ENCODE measurements at regions not wholly inside any gene's neighbourhood (a gene's known extent, or its start where the extent isn't known, plus 50 kb on each side); places are given as distances from the start of the nearest gene placed in this dataset.
"Not testable (repeated sequence)": the region's sequence is repeated elsewhere in the genome, so short reads cannot be mapped to it uniquely, and the experiment has no call there.

DNA sequence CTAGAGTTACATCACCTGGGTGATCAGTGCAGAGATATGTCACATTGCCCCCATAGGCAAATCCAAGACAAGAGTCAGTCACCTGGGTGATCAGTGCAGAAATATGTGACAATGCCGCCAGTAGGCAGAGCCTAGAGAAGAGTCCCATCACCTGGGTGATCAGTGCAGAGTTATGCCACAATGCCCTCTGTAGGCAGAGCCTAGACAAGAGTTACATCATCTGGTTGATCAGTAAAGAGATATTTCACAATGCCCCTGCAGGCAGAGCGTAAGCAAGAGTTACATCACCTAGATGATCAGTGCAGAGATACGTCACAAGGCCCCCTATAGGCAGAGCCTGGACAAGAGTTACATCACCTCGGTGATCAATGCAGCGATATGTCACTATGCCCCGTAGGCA, 63.3 kb upstream of the FRG2B start:
- H3K36me3 Mint-ChIP-seq (ENCODE audit: insufficient read depth, unreplicated experiment); H3K9me3 Mint-ChIP-seq (ENCODE audit: low read depth, unreplicated experiment); H3K4me1 Mint-ChIP-seq (ENCODE audit: low read depth, unreplicated experiment); H3K27ac Mint-ChIP-seq (ENCODE audit: unreplicated experiment); BruUV-seq (replicated peaks); CTCF ChIA-PET; H3K4me3 Mint-ChIP-seq (ENCODE audit: low read depth, unreplicated experiment); intact Hi-C loops (cut with micrococcal nuclease; ENCODE audit: unreplicated experiment); H3K27me3 Mint-ChIP-seq (ENCODE audit: unreplicated experiment): not testable (repeated sequence)
- peak; percentile 43 for DNase-seq

DNA sequence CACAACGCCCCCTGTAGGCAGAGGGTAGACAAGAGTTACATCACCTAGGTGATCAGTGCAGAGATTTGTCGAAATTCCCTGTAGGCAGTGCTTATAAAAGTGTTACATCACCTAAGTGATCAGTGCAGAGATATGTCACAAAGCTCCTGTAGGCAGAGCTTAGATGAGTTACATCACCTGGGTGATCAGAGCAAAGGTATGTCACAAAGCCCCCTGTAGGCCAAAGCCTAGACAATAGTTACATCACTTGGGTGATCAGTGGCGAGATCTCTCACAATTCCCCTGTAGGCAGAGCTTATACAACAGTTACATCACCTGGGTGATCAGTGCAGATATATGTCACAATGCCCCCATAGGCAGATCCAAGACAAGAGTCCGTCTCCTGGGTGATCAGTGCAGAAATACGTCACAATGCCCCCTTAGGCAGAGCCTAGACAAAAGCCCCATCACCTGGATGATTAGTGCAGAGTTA, 61.9 kb upstream of the FRG2B start:
- H3K9me3 Mint-ChIP-seq (ENCODE audit: low read depth, unreplicated experiment); BruUV-seq (replicated peaks); intact Hi-C loops (cut with micrococcal nuclease; ENCODE audit: unreplicated experiment); H3K36me3 Mint-ChIP-seq (ENCODE audit: insufficient read depth, unreplicated experiment); H3K4me1 Mint-ChIP-seq (ENCODE audit: low read depth, unreplicated experiment); CTCF ChIA-PET; DNase-seq; H3K27me3 Mint-ChIP-seq (ENCODE audit: unreplicated experiment); H3K27ac Mint-ChIP-seq (ENCODE audit: unreplicated experiment); H3K4me3 Mint-ChIP-seq (ENCODE audit: low read depth, unreplicated experiment): not testable (repeated sequence)

DNA sequence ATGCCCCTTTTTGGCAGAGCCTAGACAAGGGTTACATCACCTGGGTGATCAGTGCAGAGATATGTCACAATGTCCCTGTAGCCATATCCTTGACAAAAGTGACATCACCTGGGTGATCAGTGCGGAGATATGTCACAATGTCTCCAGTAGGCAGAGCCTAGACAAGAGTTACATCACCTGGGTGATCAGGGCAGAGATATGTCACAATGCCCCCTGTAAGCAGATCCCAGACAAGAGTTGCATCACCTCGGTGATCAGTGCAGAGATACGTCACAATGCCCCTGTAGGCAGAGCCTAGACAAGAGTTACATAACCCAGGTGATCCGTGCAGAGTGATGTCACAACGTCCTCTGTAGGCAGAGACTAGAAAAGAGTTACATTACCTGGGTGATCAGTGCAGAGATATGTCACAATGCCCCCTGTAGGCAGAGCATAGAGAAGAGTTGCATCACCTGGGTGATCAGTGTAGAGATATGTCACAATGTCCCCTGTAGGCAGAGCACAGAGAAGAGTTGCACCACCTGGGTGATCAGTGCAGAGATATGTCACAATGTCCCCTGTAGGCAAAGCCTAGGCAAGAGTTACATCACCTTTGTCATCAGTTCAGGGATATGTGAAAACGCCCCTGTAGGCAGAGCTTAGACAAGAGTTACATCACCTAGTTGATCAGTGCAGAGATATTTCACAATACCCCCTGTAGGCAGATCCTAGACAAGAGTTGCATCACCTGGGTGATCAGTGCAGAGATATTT, 61.3 kb upstream of the FRG2B start:
- BruUV-seq (replicated peaks); H3K4me3 Mint-ChIP-seq (ENCODE audit: low read depth, unreplicated experiment); DNase-seq; H3K27me3 Mint-ChIP-seq (ENCODE audit: unreplicated experiment); H3K9me3 Mint-ChIP-seq (ENCODE audit: low read depth, unreplicated experiment); intact Hi-C loops (cut with micrococcal nuclease; ENCODE audit: unreplicated experiment); H3K27ac Mint-ChIP-seq (ENCODE audit: unreplicated experiment); H3K36me3 Mint-ChIP-seq (ENCODE audit: insufficient read depth, unreplicated experiment); CTCF ChIA-PET; H3K4me1 Mint-ChIP-seq (ENCODE audit: low read depth, unreplicated experiment): not testable (repeated sequence)

DNA sequence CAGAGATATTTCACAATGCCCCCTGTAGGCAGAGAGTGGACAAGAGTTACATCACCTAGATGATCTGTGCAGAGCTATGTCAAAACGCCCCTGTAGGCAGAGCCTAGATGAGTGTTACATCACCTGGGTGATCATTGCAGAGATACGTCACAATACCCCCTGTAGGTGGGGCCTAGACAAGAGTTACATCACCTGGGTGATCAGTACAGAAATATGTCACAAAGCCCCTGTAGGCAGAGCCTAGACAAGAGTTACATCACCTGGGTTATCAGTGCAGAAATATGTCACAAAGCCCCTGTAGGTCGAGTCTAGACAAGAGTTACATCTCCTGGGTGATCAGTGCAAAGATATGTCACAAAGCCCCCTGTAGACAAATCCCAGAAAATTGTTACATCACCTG, 60.4 kb upstream of the FRG2B start:
- BruUV-seq (replicated peaks); H3K4me1 Mint-ChIP-seq (ENCODE audit: low read depth, unreplicated experiment); intact Hi-C loops (cut with micrococcal nuclease; ENCODE audit: unreplicated experiment); CTCF ChIA-PET; H3K27me3 Mint-ChIP-seq (ENCODE audit: unreplicated experiment); H3K9me3 Mint-ChIP-seq (ENCODE audit: low read depth, unreplicated experiment); H3K36me3 Mint-ChIP-seq (ENCODE audit: insufficient read depth, unreplicated experiment); H3K4me3 Mint-ChIP-seq (ENCODE audit: low read depth, unreplicated experiment); H3K27ac Mint-ChIP-seq (ENCODE audit: unreplicated experiment); DNase-seq: not testable (repeated sequence)
